ENCODE measurements at regions not wholly inside any gene's neighbourhood (a gene's known extent, or its start where the extent isn't known, plus 50 kb on each side); places are given as distances from the start of the nearest gene placed in this dataset.

DNA sequence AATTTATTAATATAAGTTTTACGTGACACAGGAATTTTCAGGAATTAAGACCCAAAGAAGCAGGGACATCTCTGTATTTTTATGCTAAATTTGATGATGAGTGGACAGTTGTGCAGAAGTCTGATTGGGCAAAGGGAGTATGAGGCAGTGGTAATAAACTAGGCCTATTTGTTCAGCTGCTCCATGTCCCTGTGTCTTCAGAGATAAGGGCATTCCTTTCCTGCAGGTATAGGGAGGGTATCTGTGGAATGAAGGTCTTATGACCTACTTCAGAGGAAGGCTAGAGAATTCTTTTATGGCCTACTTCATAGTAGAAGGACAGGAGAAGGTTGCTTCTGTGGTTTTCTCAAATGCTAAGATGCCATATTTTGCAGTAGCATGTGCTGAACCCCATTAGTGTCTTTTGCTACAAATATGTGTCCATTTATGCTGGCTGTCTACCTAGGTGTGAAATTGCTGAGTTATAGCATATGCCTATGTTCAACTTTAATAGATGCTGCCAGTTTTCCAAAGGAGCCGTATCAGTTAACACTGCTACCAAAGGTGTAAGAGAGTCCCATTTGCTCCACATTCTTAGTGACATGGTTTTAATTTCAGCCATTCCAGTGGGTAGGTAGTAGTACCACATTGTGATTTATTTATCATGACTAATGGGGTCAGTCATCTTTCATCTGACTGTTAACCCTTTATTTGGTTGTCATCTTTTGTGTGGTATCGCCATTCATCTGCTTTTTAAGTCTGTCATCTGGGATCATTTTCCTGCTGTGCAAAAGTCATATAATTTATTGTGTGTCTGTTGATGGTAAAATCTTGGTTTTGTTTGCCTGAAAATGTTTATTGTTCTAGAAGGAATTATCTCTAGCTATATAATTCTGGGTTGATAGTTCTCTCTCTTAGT is 410.7 kb upstream of the RGS6 start:
- peak; percentile 71 for DNase-seq

DNA sequence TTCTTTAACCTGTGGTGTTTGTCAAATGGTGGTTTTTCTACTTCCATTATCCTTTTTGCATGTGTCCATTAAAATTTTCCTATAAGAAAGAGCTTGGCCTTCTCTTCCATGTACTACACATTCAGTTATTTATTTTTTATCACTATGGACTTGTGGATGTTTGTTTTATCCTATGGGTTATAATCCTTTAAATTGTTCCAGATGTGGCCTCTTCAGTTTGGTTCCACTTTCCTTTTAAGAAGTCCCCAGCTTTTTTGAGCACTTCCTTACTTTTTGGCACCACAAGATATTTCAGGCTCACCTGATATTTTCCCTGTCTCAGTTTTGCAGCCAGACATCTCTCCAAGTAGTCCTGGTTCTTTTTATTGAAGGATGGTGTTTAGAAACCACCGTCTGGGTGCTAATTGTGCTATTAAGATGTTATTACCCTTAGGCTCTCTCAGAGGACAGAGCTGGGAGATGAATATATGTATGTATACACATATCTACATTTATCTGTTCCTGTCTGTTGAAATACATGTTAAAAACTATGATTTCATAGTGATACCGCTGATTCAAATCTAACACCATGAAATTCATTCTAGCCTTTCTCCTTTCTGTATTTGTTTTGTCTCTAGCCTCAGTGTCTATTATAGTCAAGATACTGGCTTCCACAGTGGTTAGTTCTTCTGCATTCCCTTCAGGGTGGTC is 408.5 kb upstream of the RGS6 start:
- DNase-seq, result no peak

DNA sequence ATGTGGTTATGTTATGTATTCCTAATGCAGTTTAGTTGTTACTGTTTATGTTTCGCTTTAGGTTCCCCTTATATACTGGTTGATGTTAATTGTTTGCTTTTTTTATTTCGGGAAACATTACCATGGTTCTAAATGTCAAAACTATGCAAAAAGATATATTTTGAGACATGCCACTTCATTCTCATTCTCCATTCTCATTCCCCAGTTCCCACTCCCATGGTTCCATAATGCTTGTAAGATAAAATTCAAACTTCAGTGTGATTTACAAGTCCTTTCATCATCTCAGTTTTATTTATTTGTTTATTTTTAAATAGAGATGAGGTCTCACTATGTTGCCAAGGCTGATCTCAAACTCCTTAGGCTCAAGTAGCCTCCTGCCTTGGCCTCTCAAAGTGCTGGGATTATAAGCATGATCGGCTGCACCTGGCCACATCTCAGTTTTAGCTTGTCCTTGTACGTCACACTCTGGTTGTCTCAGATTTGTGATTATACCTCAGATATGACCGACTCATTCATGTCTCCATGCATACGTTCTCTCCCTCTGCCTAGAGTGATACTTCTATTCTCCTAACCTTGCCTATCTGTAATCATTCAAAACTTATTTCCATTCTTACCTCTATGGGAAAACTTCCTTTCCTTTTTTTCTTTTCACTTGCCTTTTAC is 407.8 kb upstream of the RGS6 start:
- no peak for DNase-seq

DNA sequence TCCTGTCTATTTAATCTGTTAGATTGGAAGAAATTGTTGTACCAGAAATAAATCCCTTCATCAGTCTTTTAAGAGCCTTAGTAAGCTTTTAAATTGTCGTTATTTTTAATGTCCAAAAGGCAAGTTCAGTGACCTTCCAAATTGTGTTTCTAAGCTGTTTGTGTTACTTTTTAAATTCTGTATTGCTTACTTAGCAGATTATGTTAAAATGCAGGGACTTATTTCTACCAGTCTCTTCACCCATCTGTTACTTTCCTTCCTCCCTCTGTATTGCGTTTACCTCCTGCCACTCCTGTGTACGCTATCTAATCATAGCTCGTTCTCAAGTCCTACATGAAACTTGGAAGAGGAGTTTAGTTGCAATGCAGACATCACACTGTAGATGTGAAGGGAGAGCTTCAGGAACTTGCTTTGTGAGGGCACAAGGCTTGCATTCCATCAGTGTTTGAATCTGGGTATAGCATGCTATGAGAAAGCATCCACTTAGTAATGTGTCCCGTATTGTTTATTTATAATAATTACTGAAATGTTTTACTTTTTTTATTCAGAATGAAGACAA is 406.5 kb upstream of the RGS6 start:
- no peak for DNase-seq

DNA sequence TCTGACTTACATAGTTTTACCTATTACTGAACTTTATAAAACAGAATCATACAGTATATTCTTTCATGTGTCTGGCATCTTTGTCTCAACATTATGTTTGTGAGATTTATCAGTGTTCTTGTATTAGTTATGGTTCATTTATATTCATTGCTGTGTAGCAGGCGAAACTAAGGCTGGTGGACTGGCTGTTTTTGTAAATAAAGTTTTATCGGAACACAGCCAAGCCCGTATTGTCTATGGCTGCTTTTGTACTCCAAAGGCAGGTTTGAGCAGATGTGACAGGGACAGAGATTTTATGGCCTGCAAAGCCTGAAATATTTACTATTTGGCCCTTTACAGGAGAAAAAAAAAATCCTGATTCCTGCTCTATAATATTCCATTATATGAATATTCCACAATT is 405.8 kb upstream of the RGS6 start:
- DNase-seq, result no peak

DNA sequence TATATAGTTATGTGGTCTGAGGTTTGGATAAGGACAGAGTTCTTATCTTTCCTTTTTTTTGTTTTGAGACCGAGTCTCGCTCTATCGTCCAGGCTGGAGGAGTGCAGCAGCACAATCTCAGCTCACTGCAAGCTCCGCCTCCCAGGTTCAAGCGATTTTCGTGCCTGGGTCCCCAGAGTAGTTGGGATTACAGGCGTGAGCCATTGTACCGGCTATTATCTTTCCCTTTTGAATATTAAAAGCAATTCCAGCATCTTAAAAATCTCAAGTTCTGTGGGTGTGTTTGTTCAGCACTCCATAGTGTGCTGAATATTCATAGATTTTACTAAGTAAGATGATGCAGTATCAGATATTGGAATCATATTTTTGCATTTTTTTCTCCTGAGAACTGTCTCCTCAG is 404.4 kb upstream of the RGS6 start:
- DNase-seq, result no peak

DNA sequence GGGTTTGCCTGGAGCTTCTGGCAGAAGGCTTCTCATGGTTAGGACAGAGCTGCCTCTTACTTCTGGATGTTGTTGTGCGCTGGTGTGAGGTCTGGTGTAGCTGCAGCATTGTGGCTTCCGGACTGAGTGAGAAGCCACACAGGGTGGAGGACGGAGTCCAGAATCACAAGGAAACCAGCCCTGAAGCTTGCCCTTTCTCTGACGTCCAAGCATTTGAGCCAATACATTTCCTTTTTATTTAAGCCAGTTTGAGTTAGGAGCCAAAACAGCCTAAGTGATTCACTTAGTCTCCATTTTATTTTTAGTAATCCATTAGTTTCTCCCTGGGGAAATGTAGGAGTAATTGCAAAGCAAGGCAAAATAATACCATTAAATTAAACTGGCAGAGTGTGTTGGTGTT is 402.4 kb upstream of the RGS6 start:
- DNase-seq, result no peak

DNA sequence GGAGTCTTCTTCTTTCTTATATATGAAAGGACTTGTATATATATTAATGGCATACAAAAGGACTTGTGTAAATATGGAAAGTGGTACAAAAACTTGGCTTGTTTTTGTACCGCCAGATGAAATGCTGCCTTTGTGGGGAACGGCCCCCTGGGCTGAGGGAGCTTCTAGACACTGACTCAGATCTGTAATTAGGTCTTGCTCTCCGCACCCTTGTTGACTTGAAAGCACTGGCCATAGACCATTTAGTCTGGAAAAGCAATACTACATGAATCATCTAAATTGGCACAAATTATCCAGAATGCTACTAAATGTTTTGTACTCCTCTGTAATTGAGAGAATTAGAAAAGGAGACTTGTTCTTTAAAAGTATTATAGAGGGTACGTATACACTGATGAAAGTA is 399.9 kb upstream of the RGS6 start:
- peak; percentile 71 for DNase-seq

DNA sequence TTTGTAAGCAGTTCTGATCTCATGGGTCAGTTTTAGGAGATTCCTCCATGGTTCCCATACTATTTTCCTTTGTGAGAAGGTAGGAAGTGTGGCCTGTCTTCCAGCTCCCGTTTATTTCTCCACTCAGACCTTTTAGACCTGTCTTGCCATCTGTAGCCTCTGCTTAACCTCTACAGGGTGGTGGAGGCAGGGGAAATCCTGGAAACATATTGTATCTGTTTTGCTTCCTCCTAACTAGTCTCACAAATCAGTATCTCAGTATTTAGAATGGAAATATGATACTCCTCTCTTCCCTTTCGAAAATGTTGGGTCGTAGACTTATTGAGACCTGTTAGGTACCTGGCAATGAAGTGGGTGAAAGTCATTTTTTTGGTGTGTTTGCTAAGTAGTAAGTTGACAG is 399.4 kb upstream of the RGS6 start:
- peak; percentile 71 for DNase-seq

DNA sequence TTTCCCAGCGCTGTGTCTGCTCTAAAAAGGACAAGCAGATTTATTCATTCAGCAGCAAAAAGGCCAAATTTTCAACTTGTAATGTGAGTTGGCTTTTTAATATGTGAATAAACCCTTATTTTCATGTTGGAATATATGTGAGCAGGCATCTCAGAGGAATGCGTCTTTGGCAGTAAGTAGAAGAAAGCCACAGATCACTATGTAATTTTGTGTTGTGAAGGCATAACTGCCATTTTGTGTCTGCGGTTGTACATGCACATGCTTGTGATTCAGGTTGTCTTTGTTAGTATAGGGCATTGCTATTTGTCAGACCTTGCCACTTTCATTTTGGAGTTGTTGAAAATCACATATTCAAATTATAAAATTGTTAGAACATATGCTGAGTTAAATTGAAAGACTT is 398.8 kb upstream of the RGS6 start:
- DNase-seq, result no peak

DNA sequence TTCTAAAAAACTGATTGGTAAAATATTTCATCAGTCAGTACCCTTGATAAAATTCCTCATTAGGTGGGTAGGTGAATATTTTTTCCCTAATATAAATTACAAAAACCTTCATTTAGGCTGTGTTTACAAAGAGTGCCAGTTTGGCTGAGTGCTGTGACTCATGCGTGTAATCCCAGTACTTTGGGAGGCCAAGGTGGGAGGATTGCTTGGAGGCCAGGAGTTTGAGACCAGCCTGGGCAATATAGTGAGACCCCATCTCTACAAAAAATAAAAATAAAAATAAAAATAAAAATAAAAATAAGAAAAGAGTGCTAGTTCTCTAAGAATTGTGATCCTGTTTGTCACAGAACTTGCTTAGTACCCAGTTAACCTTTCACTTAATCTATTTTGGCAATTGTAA is 398.4 kb upstream of the RGS6 start:
- DNase-seq, result no peak

DNA sequence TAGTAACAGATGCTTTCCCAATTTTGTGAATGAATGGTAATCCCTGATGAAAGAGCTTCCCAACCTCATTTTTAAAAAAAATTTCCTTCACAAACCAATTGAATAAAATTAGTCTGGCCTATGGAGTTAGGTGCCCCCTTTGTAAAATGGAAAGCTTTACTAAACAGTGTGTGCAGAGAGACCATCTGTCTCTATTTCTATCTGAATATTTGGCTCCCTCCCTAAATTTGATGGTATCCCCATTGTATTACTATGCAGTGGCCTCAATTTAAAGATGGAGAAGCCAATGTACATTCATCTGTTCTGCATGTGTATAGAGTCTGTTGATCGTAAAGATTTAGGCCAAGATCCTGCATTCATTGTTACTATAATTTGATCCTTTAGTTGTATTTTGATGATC is 397.7 kb upstream of the RGS6 start:
- no peak for DNase-seq

DNA sequence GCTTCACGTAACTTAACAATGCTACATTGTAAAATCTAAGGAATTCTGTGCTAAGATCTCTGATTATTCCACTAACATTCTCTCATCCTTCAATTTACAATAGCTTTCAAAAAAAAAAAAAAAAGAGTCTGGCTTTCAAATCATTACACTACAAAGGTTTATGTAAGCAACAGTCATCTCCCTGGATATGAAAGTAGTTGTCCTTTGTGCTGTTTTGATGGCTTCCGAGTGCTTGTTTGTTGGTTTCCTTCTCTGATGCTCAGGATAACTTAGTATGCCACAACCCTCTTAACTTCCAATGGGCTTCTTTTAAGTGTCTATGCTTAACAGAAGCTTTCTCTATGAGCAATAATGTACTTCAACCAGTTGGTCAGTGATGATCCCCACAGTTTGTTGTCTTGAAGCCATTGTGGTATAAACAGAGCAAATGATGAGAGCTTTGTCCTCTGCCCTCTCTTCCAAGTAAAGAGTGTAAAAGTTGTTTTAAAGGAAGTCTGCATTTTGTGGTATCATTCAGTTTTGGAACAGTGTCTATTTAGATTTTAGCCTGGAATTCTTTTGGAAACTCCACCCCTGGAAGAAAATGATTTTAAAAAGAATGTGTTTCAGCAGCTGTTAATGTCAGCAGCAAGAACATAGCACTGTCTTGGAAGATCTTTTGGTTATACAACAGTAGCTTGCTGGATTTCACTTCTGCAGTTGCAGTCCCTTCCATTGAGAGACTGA is 396.1 kb upstream of the RGS6 start:
- DNase-seq, result no peak

DNA sequence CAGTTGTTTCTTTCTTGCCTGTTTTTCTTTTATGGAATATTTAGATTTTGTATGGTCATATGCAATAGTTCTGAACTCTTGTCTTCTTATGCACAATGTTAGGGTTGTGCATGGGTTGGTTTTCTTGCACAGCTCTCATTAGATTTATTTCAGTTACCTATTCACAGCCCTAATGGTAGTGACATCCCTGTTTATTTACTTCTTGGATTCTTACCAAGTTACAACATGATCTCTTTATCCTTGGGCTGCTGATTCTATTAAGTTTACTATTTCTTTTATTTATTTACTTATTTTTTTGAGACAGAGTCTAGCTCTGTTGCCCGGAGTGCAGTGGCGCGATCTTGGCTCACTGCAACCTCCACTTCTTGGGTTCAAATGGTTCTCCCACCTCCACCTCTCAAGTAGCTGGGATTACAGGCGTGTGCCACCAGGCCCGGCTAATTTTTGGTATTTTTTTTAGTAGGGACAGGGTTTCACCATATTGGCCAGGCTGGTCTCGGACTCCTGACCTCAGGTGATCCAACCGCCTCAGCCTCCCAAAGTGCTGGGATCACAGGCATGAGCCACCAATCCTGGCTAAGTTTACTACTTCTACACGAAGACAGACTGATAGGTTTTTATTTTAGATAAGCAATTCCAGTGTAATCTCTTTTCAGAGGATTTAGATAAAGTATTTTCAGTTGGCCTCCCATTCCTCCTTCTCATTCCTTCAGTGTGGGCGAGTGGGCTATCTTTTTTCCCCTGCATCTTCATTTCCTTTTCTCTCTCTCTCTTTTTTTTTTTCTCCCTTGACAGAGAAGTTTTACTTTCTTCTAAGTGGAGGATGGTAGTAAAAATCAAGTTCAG is 395.1 kb upstream of the RGS6 start:
- DNase-seq, result no peak

DNA sequence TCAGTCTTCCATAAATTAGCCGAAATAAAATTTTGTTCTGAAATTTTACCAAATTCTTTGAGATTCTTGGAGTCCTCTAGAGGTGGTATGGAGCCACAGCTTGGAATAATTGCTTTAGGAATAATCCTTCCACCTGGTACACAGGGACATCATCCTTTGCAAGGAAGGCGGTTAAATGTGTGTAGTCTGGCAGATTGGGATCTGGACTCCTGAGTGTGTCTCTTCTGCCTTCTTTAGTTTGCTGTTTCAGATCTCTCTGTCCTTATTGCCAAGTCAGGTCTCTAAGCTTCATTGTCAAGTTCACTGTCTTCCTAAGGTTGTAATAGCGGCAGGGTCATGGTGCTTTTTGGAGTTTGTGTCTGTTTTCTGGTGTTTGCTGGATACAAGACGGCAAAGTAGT is 393.9 kb upstream of the RGS6 start:
- no peak for DNase-seq

DNA sequence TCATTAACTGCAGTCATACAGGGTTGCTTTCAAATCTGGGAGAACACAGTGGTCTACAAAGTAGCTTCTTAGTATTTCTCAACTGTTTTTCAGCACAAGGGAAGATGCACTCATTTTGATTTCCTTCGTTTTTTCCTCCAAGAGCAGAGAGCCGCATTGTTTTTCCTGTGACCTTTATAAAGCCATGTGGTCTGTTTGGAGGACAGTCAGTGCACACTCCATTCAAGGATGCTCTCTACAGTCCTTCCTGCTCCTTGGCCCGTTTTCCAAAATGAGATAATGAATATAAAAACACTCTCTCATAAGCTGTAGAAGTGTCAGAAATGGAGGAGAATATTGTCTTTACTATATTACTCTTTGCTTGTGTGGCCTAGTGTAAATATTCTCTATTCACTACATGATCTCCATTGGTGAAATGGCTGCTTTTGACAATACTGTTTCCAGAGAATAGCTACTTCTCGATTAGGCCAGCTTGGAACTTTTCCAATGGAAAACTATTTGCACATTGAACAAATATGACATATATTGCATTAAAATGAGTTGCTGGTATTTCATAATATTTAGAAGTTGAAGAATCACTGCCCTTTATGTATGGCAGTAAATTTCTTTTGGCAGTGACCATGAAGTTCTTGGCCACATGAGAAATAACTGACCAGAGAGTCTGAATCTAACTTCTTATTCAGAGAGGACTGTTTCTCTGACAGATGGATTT is 393.1 kb upstream of the RGS6 start:
- DNase-seq, result no peak

DNA sequence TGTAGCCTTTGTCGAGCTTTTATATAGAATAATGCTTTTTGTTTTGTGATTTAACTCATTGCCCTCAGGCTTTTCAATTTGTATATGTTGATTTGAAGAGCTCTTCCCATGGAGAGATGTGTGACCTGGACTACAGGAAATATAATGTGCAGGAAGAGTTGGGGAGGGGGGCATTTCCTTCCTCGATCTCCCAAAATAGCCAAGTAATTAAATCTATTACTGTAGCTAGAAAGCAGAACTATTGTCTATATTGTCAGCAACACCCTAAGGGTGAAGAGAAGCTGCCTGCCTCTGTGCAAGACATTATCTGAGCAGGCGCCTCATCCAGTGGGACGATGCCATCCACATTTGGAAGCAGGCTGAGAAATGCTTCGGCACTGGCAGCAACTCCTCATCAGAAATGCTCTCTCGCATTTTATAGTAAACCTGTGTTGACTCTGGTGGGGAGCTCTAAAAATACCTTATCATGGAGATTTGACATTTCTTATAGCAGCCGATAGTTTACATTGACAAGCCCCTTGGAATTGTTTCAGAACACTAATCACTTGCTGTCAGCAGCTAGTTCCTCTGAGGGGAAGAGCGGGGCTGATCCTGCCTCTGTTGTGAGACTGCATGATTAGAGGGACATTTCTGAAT is 392.5 kb upstream of the RGS6 start:
- DNase-seq, result no peak

DNA sequence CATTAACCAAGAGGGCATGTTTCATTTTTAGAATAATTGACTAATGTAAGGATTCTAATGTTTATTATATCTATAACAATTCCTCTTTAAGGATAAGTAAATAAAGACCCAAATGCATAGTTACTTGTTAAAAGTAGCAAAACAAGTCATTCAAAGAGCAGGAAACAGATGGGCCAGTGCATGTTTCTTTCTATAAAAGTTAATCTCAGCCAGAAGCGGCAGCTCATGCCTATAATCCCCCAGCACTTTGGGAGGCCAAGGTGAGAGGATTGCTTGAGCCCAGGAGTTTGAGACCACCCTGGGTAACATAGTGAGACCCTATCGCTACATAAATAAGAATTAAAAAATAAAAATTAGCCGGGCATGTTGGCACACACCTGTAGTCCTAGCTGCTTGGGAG is 391.0 kb upstream of the RGS6 start:
- DNase-seq, result no peak

DNA sequence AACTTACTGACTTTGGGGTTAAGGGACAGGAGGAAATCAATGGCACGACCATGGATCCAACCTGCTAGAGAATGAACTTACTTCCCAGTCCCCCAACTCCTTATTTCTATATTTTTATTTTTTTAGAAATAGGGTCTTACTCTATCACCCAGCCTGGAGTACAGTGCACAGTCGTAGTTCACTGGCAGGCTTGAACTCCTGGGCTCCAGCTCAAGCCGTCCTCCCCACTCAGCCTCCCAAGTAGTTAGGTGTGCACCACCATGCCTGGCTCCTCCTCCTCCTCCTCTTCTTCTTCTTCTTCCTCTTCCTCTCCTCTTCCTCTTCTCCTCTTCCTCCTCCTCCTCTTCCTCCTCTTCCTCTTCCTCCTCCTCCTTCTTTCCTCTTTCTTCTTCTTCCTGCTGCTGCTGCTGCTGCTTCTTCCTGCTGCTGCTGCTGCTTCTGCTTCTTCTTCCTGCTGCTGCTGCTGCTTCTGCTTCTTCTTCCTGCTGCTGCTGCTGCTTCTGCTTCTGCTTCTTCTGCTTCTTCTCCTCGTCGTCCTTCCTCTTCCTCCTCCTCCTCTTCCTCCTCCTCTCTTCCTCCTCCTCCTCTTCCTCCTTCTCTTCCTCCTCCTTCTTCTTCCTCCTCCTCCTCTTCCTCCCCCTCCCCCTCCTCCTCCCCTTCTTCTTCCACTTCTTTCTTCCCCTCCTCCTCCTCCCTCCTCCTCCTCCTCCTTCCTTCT is 390.1 kb upstream of the RGS6 start:
- no peak for DNase-seq

DNA sequence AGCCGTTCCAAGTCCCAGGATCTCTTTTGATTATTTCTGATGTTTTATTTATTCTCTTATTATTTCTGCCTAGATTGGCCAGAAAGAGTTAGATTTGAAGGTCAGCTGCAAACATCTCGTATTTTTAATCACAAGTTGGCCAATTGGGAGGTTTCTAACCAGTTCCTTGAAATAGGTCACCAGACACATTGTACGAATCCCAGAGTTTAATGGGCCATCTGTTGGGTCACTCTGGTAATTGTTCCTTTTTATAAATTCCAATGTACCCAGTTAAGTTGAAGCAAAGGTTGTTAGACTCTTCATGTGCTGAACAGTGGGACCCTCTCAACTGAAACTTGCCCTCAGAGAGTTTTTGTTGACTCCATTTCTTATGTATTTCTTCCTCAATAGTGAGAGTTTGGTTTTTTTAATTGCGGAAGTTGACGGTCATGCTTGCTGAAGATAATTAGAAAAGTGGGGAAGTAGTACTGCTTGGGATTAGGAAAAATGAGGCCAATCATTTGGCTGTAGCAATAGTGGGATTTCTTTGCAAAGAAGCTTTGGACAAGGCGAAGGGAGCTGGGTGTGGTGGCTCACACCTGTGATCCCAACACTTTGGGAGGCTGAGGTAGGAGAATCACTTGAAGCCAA is 382.7 kb upstream of the RGS6 start:
- DNase-seq, result no peak
